H9 (cell line): ENCODE measurements at regions not wholly inside any gene's neighbourhood (a gene's known extent, or its start where the extent isn't known, plus 50 kb on each side); places are given as distances from the start of the nearest gene placed in this dataset.

Experiments used
- DNase-seq: peaks from one replicate; pipeline ENCODE4 v3.0.0-alpha.2; 2017
- H2AFZ ChIP-seq: one replicate; pipeline ENCODE4 v1.6.1; 2013; ENCODE audit warnings: mild to moderate bottlenecking, low read length, control low read depth, moderate library complexity
- H2AK5ac ChIP-seq: 2 replicates; pipeline ENCODE4 v1.6.1; 2013; ENCODE audit warnings: low read length, control low read depth, mixed read lengths; ENCODE audit not compliant: insufficient read length
- H2BK120ac ChIP-seq: one replicate; pipeline ENCODE4 v1.6.1; 2013; ENCODE audit warnings: low read depth, mild to moderate bottlenecking, low read length, control low read depth, inconsistent platforms; ENCODE audit not compliant: poor library complexity, severe bottlenecking
- H2BK12ac ChIP-seq: 2 replicates; pipeline ENCODE4 v1.6.1; 2013; ENCODE audit warnings: low read length, control low read depth, mixed read lengths, low read depth; ENCODE audit not compliant: insufficient read length
- H2BK15ac ChIP-seq: 2 replicates; pipeline ENCODE4 v1.6.1; 2013; ENCODE audit warnings: low read depth, low read length, control low read depth
- H2BK20ac ChIP-seq: one replicate; pipeline ENCODE4 v1.6.1; 2013; ENCODE audit warnings: low read depth, mild to moderate bottlenecking, low read length, control low read depth, inconsistent platforms; ENCODE audit not compliant: poor library complexity, severe bottlenecking
- H2BK5ac ChIP-seq: 2 replicates; pipeline ENCODE4 v1.6.1; 2013; ENCODE audit warnings: low read length, control low read depth, mixed read lengths; ENCODE audit not compliant: insufficient read length
- H3K14ac ChIP-seq: 2 replicates; pipeline ENCODE4 v1.6.1; 2013; ENCODE audit warnings: low read length, control low read depth; ENCODE audit not compliant: insufficient read depth
- H3K18ac ChIP-seq: 2 replicates; pipeline ENCODE4 v1.6.1; 2013; ENCODE audit warnings: low read depth, mild to moderate bottlenecking, mixed read lengths, low read length, control low read depth; ENCODE audit not compliant: insufficient read length
- H3K23ac ChIP-seq: 2 replicates; pipeline ENCODE4 v1.6.1; 2013; ENCODE audit warnings: low read length, control low read depth, mixed read lengths, low read depth; ENCODE audit not compliant: insufficient read length
- H3K23me2 ChIP-seq: 2 replicates; pipeline ENCODE4 v1.6.1; 2013; ENCODE audit warnings: low read depth, mild to moderate bottlenecking, mixed read lengths, low read length, control low read depth; ENCODE audit not compliant: insufficient read length, poor library complexity, severe bottlenecking
- H3K27ac ChIP-seq: 2 replicates; pipeline ENCODE4 v1.5.1; 2013; ENCODE audit warnings: low read length, control low read depth, mixed read lengths, low read depth; ENCODE audit not compliant: insufficient read length
- H3K27me3 ChIP-seq: 2 replicates; pipeline ENCODE4 v1.6.1; 2013; ENCODE audit warnings: low read length, control low read depth, inconsistent platforms; ENCODE audit not compliant: insufficient read depth
- H3K4ac ChIP-seq: 2 replicates; pipeline ENCODE4 v1.6.1; 2013; ENCODE audit warnings: low read depth, mild to moderate bottlenecking, control low read depth, inconsistent platforms, low read length, moderate library complexity
- H3K4me1 ChIP-seq: 2 replicates; pipeline ENCODE4 v1.6.1; 2013; ENCODE audit warnings: low read length, control low read depth, inconsistent platforms; ENCODE audit not compliant: insufficient read depth
- H3K4me2 ChIP-seq: 2 replicates; pipeline ENCODE4 v1.6.1; 2013; ENCODE audit warnings: low read length, control low read depth, mixed read lengths; ENCODE audit not compliant: insufficient read length, insufficient read depth
- H3K56ac ChIP-seq: 2 replicates; pipeline ENCODE4 v1.6.1; 2013; ENCODE audit warnings: low read depth, mild to moderate bottlenecking, mixed read lengths, low read length, control low read depth; ENCODE audit not compliant: insufficient read length
- H3K79me1 ChIP-seq: 2 replicates; pipeline ENCODE4 v1.6.1; 2013; ENCODE audit warnings: low read depth, mild to moderate bottlenecking, moderate library complexity, low read length, control low read depth, inconsistent platforms; ENCODE audit not compliant: insufficient read depth, poor library complexity, severe bottlenecking
- H3K79me2 ChIP-seq: 2 replicates; pipeline ENCODE4 v1.6.1; 2013; ENCODE audit warnings: low read length, control low read depth, inconsistent platforms; ENCODE audit not compliant: insufficient read depth
- H3K9ac ChIP-seq: 2 replicates; pipeline ENCODE4 v1.6.1; 2013; ENCODE audit warnings: low read length, control low read depth, mixed read lengths; ENCODE audit not compliant: insufficient read length; ENCODE audit errors: extremely low read depth
- H3K9me3 ChIP-seq: one replicate; pipeline ENCODE4 v1.6.1; 2013; ENCODE audit warnings: low read depth, low read length, inconsistent platforms; ENCODE audit not compliant: control insufficient read depth
- H3T11ph ChIP-seq: one replicate; pipeline ENCODE4 v1.6.1; 2013; ENCODE audit warnings: mild to moderate bottlenecking, low read length, control low read depth, inconsistent platforms
- H4K20me1 ChIP-seq: one replicate; pipeline ENCODE4 v1.6.1; 2013; ENCODE audit not compliant: control insufficient read depth, insufficient read length, insufficient read depth
- H4K5ac ChIP-seq: 2 replicates; pipeline ENCODE4 v1.6.1; 2013; ENCODE audit warnings: low read depth, mild to moderate bottlenecking, mixed read lengths, low read length, control low read depth; ENCODE audit not compliant: insufficient read length
- H4K8ac ChIP-seq: replicated peaks from 2 replicates; pipeline ENCODE4 v1.6.1; 2013; ENCODE audit warnings: low read length, control low read depth, mixed read lengths, low read depth; ENCODE audit not compliant: insufficient read length
- H4K91ac ChIP-seq: 2 replicates; pipeline ENCODE4 v1.6.1; 2013; ENCODE audit warnings: low read depth, mild to moderate bottlenecking, moderate library complexity, mixed read lengths, low read length, control low read depth; ENCODE audit not compliant: insufficient read length
- H3K27ac Mint-ChIP-seq, 3 experiments: 2 replicates in 2 of 3; 3 replicates in 1 of 3; pipeline ENCODE4 v1.8.0; 2020 to 2021; ENCODE audit warnings: mixed read lengths in 3 of 3, mild to moderate bottlenecking in 1 of 3, moderate library complexity in 1 of 3
- H3K27me3 Mint-ChIP-seq: 2 replicates; pipeline ENCODE4 v1.8.0; 2021; ENCODE audit warnings: low read depth, mild to moderate bottlenecking, moderate library complexity, mixed read lengths
- H3K36me3 Mint-ChIP-seq, 3 experiments: 2 replicates in 2 of 3; 3 replicates in 1 of 3; pipeline ENCODE4 v1.8.0; 2020 to 2021; ENCODE audit warnings: low read depth in 3 of 3, mixed read lengths in 3 of 3; ENCODE audit not compliant: insufficient read depth in 1 of 3
- H3K4me1 Mint-ChIP-seq, 2 experiments: 2 replicates each; pipeline ENCODE4 v1.8.0; 2020; ENCODE audit warnings: mixed read lengths in 2 of 2
- H3K4me3 Mint-ChIP-seq, 2 experiments: 2 replicates in 1 of 2; 3 replicates in 1 of 2; pipeline ENCODE4 v1.8.0; 2020 to 2021; ENCODE audit warnings: mild to moderate bottlenecking in 2 of 2, mixed read lengths in 2 of 2, moderate library complexity in 1 of 2
- H3K9me3 Mint-ChIP-seq, 2 experiments: 2 replicates in 1 of 2; 3 replicates in 1 of 2; pipeline ENCODE4 v1.8.0; 2020; ENCODE audit warnings: mild to moderate bottlenecking in 2 of 2, mixed read lengths in 2 of 2, moderate library complexity in 1 of 2
- WGBS: extraction: QIAGEN DNeasy Blood & Tissue Kit; methylation state at CpG from one replicate; pipeline ENCODE4 v1.1.7; 2013; ENCODE audit warnings: missing lambda C conversion rate, low lambda C conversion rate, mixed read lengths; ENCODE audit not compliant: insufficient read length; ENCODE audit errors: extremely low coverage; 5-methylcytosine and 5-hydroxymethylcytosine counted together
- TF ChIP-seq, protein P1 (sequence below): fragments of 200-600 bp; sonication (generic); conservative IDR thresholded peaks from 3 replicates; pipeline ENCODE4 v1.8.0; 2021; ENCODE audit warnings: antibody characterized with exemption, mild to moderate bottlenecking

GRCh38 chr18:39773646-39774045, 2181.4 kb upstream of the PIK3C3 start:
- no peak overlapping the region for H2AK5ac ChIP-seq
- TF ChIP-seq, protein P1, sequence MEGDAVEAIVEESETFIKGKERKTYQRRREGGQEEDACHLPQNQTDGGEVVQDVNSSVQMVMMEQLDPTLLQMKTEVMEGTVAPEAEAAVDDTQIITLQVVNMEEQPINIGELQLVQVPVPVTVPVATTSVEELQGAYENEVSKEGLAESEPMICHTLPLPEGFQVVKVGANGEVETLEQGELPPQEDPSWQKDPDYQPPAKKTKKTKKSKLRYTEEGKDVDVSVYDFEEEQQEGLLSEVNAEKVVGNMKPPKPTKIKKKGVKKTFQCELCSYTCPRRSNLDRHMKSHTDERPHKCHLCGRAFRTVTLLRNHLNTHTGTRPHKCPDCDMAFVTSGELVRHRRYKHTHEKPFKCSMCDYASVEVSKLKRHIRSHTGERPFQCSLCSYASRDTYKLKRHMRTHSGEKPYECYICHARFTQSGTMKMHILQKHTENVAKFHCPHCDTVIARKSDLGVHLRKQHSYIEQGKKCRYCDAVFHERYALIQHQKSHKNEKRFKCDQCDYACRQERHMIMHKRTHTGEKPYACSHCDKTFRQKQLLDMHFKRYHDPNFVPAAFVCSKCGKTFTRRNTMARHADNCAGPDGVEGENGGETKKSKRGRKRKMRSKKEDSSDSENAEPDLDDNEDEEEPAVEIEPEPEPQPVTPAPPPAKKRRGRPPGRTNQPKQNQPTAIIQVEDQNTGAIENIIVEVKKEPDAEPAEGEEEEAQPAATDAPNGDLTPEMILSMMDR, result no peak
- no peak overlapping the region; a peak in 1 of 7 replicates for H3K27ac Mint-ChIP-seq

More at GRCh38 chr18:39773646-39774045, 2181.4 kb upstream of the PIK3C3 start:
- Histone ChIP-seq H3K4ac (no peak overlapping the region), H3K9me3 (no peaks in the 10 kb centered on the region), H3K79me2 (peaks cover 1% of the 10 kb centered on the region; the same call in 1 of the 2 replicates), H2BK5ac (no peak overlapping the region), H3T11ph (no peak overlapping the region), H3K79me1 (peaks cover 6% of the 10 kb centered on the region), H3K14ac (no peak overlapping the region), H3K9ac (no peak overlapping the region), H4K8ac (no peak overlapping the region), H3K27ac (no peak overlapping the region), H2BK20ac (no peak overlapping the region), H3K23ac (no peak overlapping the region), H2BK120ac (no peak overlapping the region), H2BK12ac (no peak overlapping the region), H3K4me2 (no peak overlapping the region), H4K5ac (no peak overlapping the region), H2BK15ac (no peak overlapping the region), H3K18ac (no peak overlapping the region), H4K20me1 (no peaks in the 10 kb centered on the region), H3K4me1 (peaks cover 4% of the 10 kb centered on the region; the same call in 1 of the 2 replicates), H3K56ac (no peak overlapping the region), H3K23me2 (no peaks in the 10 kb centered on the region), H4K91ac (no peak overlapping the region), H2AFZ (no peak overlapping the region), H3K27me3 (no peaks in the 10 kb centered on the region)
- DNase-seq, result no peak
- no peaks in the 10 kb centered on the region for H3K9me3 Mint-ChIP-seq
- H3K27me3 Mint-ChIP-seq, result no peaks in the 10 kb centered on the region
- H3K36me3 Mint-ChIP-seq, result peaks cover 0 to 3% (median 0%) of the 10 kb centered on the region in 3 experiments; a peak in 3 of 7 replicates
- H3K4me1 Mint-ChIP-seq, result peaks cover 11 to 14% of the 10 kb centered on the region in 2 experiments
- WGBS, result no CpG with 5 or more reads among the region's 2 CpGs
- H3K4me3 Mint-ChIP-seq, result no peak overlapping the region
